ENCODE measurements at regions not wholly inside any gene's neighbourhood (a gene's known extent, or its start where the extent isn't known, plus 50 kb on each side); places are given as distances from the start of the nearest gene placed in this dataset.

DNA sequence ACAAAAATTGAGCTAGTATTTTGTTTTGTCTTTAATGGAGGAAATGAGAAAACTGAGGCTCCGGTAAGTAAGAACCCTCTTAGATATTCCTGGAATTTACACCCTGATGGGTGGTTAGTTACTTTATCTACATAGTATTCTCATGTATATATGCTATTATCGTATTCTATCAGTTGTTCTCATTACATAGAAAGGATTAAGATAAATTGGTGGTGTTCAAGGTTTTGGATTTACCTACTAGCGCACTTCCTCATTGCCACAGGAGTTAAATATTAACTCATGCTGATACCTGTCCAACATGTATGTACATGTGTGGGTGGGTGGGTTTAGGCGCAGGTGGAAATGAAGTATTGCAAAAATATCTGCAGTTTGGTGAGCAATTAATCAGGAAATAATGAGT, 61.1 kb upstream of the IFNE start:
- TF ChIP-seq, protein P1, sequence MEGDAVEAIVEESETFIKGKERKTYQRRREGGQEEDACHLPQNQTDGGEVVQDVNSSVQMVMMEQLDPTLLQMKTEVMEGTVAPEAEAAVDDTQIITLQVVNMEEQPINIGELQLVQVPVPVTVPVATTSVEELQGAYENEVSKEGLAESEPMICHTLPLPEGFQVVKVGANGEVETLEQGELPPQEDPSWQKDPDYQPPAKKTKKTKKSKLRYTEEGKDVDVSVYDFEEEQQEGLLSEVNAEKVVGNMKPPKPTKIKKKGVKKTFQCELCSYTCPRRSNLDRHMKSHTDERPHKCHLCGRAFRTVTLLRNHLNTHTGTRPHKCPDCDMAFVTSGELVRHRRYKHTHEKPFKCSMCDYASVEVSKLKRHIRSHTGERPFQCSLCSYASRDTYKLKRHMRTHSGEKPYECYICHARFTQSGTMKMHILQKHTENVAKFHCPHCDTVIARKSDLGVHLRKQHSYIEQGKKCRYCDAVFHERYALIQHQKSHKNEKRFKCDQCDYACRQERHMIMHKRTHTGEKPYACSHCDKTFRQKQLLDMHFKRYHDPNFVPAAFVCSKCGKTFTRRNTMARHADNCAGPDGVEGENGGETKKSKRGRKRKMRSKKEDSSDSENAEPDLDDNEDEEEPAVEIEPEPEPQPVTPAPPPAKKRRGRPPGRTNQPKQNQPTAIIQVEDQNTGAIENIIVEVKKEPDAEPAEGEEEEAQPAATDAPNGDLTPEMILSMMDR (IDR thresholded peaks at IDR 0.05): no peak
- TF ChIP-seq EZH2 (IDR thresholded peaks at IDR 0.05) (no peak), EZH2phosphoT487 (IDR thresholded peaks at IDR 0.05) (no peak)
